PC-3 (cell line): ENCODE measurements at regions not wholly inside any gene's neighbourhood (a gene's known extent, or its start where the extent isn't known, plus 50 kb on each side); places are given as distances from the start of the nearest gene placed in this dataset.

Experiments used
- ATAC-seq: fragments of 200-7000 bp; cut with Tn5 transposase; 2 replicates; pipeline ENCODE4 v1.9.1; 2020; ENCODE audit warnings: mild to moderate bottlenecking, moderate library complexity
- BruUV-seq: library from RNA; stranded (reverse); fragments of 400-500 nt; replicated peaks from 2 replicates; lab custom pipeline; 2021; lab: Mats Ljungman, UMichigan
- CTCF ChIA-PET: fragments of 300-600 bp; sonication (Branson Sonifier 250); formaldehyde crosslinking; loops from one replicate; lab custom pipeline; 2022; ENCODE audit warnings: antibody characterized with exemption; lab: Charles Lee
- POLR2A ChIA-PET: fragments of 300-600 bp; sonication (Branson Sonifier 250); formaldehyde crosslinking; loops from one replicate; lab custom pipeline; 2022; ENCODE audit warnings: antibody characterized with exemption; ENCODE audit not compliant: unreplicated experiment; lab: Charles Lee
- DNase-seq: peaks from one replicate; pipeline ENCODE4 v3.0.0-alpha.2; 2015
- H2AFZ ChIP-seq: fragments of 300-600 bp; sonication (generic); 2 replicates; pipeline ENCODE4 v1.6.0; 2016; ENCODE audit warnings: antibody characterized with exemption, low read length
- H3F3A ChIP-seq: fragments of 300-600 bp; sonication (generic); one replicate; pipeline ENCODE4 v1.6.0; 2017; ENCODE audit warnings: antibody characterized with exemption, low read length, control low read depth, mild to moderate bottlenecking; ENCODE audit not compliant: unreplicated experiment
- H3K27ac ChIP-seq: fragments of 300-600 bp; sonication (generic); 2 replicates; pipeline ENCODE4 v1.5.1; 2016; ENCODE audit warnings: mild to moderate bottlenecking, low read length
- H3K27me3 ChIP-seq: fragments of 300-600 bp; sonication (generic); 2 replicates; pipeline ENCODE4 v1.6.1; 2016; ENCODE audit warnings: low read length, mixed read lengths
- H3K36me3 ChIP-seq: fragments of 300-600 bp; sonication (generic); 2 replicates; pipeline ENCODE4 v1.6.1; 2016; ENCODE audit warnings: low read depth, mixed run types, low read length, mixed read lengths
- H3K4me1 ChIP-seq: fragments of 300-600 bp; sonication (generic); 2 replicates; pipeline ENCODE4 v1.5.1; 2016; ENCODE audit warnings: low read length; ENCODE audit not compliant: insufficient read depth
- H3K4me2 ChIP-seq: fragments of 300-600 bp; sonication (generic); 2 replicates; pipeline ENCODE4 v1.6.0; 2016; ENCODE audit warnings: low read length
- H3K4me3 ChIP-seq: fragments of 300-600 bp; sonication (generic); 2 replicates; pipeline ENCODE4 v1.5.1; 2016; ENCODE audit warnings: mild to moderate bottlenecking, low read length, mixed read lengths
- H3K79me2 ChIP-seq: fragments of 300-600 bp; sonication (generic); 2 replicates; pipeline ENCODE4 v1.6.1; 2017; ENCODE audit warnings: low read length, mixed read lengths
- H3K9ac ChIP-seq: fragments of 300-600 bp; sonication (generic); 2 replicates; pipeline ENCODE4 v1.6.0; 2016; ENCODE audit warnings: mild to moderate bottlenecking, low read length
- H3K9me2 ChIP-seq: fragments of 300-600 bp; sonication (generic); replicated peaks from 2 replicates; pipeline ENCODE4 v1.6.1; 2016; ENCODE audit warnings: mixed run types, low read length, mixed read lengths
- H3K9me3 ChIP-seq: fragments of 300-600 bp; sonication (generic); 2 replicates; pipeline ENCODE4 v1.6.1; 2016; ENCODE audit warnings: low read length, mixed read lengths
- H4K20me1 ChIP-seq: fragments of 300-600 bp; sonication (generic); 2 replicates; pipeline ENCODE4 v1.6.1; 2016; ENCODE audit warnings: low read length, mixed read lengths
- EZH2 ChIP-seq: fragments of 300-600 bp; sonication (generic); IDR thresholded peaks from one replicate; pipeline ENCODE4 v1.6.1; 2017; ENCODE audit warnings: antibody characterized with exemption, mild to moderate bottlenecking, low read length; ENCODE audit not compliant: unreplicated experiment
- EZH2phosphoT487 ChIP-seq: fragments of 300-600 bp; sonication (generic); IDR thresholded peaks from 2 replicates; pipeline ENCODE4 v1.6.1; 2018; ENCODE audit warnings: mild to moderate bottlenecking, antibody characterized with exemption, low read length, borderline replicate concordance
- intact Hi-C: fragments of 100-400 bp; cut with micrococcal nuclease; formaldehyde crosslinking; loops from 2 replicates; pipeline ENCODE4 v1.9.0; 2023
- TF ChIP-seq, protein P1 (sequence below): fragments of 300-600 bp; sonication (generic); conservative IDR thresholded peaks from 2 replicates; pipeline ENCODE4 v1.5.1; 2017; ENCODE audit warnings: antibody characterized with exemption, low read depth, mild to moderate bottlenecking, low read length

DNA sequence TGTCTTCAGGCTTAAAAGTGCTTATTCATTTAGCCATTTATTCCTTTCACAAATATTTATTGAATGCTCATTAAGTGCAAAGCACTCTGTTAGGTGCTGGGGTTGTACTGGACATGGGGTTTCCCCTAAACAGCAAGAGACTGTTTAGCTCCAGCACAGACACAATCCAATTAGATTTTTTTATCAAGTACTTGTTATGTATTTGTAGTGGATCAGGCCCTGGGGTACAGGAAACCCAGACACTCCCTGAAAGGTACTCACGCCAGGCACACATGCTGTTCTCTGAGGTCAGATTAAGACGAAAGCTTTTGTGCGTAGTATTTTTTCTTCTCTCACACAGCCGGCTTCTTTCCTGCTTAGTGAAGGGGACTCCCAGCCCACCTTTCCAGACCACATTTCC is 218.1 kb upstream of the PLET1 start:
- Histone ChIP-seq H3K4me1 (no peaks in the 10 kb centered on the region), H3K9ac (no peak overlapping the region), H3K4me3 (no peak overlapping the region), H3K27ac (no peak overlapping the region), H3F3A (no peaks in the 10 kb centered on the region), H4K20me1 (no peaks in the 10 kb centered on the region), H3K9me3 (no peaks in the 10 kb centered on the region), H3K9me2 (no peaks in the 10 kb centered on the region), H3K79me2 (no peaks in the 10 kb centered on the region), H3K27me3 (peaks cover 58% of the 10 kb centered on the region), H3K36me3 (no peaks in the 10 kb centered on the region), H2AFZ (no peak overlapping the region), H3K4me2 (no peak overlapping the region)
- ChIA-PET CTCF (no interaction called here), POLR2A (no interaction called here)
- no peak for ATAC-seq
- BruUV-seq: no TSS peak
- no peak for DNase-seq
- intact Hi-C loops: no loop called here
- TF ChIP-seq EZH2: no peak
- TF ChIP-seq, protein P1, sequence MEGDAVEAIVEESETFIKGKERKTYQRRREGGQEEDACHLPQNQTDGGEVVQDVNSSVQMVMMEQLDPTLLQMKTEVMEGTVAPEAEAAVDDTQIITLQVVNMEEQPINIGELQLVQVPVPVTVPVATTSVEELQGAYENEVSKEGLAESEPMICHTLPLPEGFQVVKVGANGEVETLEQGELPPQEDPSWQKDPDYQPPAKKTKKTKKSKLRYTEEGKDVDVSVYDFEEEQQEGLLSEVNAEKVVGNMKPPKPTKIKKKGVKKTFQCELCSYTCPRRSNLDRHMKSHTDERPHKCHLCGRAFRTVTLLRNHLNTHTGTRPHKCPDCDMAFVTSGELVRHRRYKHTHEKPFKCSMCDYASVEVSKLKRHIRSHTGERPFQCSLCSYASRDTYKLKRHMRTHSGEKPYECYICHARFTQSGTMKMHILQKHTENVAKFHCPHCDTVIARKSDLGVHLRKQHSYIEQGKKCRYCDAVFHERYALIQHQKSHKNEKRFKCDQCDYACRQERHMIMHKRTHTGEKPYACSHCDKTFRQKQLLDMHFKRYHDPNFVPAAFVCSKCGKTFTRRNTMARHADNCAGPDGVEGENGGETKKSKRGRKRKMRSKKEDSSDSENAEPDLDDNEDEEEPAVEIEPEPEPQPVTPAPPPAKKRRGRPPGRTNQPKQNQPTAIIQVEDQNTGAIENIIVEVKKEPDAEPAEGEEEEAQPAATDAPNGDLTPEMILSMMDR: no peak
- no peak for TF ChIP-seq EZH2phosphoT487

DNA sequence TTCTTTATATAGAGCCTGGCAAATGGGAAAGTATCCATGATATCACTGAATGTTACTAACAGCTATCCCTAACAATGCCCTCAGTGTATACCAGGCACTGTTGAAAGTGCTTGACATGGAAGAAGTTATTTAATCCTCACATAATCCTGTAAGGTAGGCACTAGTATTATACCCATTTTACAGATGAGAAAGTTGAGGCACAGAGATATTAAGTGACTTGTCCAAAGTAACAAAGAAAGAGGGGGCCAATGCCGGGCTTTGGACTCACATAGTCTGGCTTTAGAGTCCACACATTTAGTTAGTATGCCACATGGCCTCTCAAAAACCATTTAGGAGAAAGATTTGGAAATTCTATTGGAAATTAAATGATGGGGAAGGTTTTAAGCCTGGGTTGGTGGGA is 220.8 kb upstream of the PLET1 start:
- Histone ChIP-seq H3K9me3 (no peaks in the 10 kb centered on the region), H2AFZ (no peak overlapping the region), H3K36me3 (no peaks in the 10 kb centered on the region), H3K27ac (no peak overlapping the region), H3K9ac (no peak overlapping the region), H3F3A (no peaks in the 10 kb centered on the region), H3K27me3 (peaks cover 40% of the 10 kb centered on the region), H3K4me3 (no peak overlapping the region), H3K4me1 (no peaks in the 10 kb centered on the region), H4K20me1 (no peaks in the 10 kb centered on the region), H3K4me2 (no peak overlapping the region), H3K79me2 (no peaks in the 10 kb centered on the region), H3K9me2 (no peaks in the 10 kb centered on the region)
- no TSS peak for BruUV-seq
- intact Hi-C loops: no loop called here
- DNase-seq (no peak), ATAC-seq (no peak)
- TF ChIP-seq, protein P1: no peak
- TF ChIP-seq EZH2phosphoT487 (no peak), EZH2 (no peak)
- POLR2A ChIA-PET: no interaction called here
- CTCF ChIA-PET: no interaction called here

DNA sequence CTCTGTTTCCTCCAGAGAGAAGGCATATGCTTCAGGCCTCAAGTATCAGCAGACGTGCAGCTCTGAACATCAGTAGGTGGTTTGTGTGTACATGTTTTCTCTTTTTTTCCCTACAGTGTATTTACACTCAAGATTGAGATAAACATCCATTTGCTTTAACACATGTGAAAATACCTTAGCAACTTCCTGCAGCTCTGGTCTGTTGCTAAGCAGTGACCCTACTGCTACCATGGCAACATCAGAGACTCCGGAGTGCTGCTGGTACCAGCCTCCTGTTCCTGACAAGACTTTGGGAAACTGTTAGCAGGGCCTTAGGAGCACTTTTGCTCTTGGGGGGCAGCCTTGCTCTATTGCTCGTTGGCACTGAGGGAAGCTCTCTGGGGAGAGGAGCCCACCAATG is 221.2 kb upstream of the PLET1 start:
- ChIA-PET POLR2A (no interaction called here), CTCF (no interaction called here)
- Histone ChIP-seq H3K4me1 (no peaks in the 10 kb centered on the region), H4K20me1 (no peaks in the 10 kb centered on the region), H3K9me3 (no peaks in the 10 kb centered on the region), H3K4me3 (no peak overlapping the region), H3K79me2 (no peaks in the 10 kb centered on the region), H3K27me3 (peaks cover 40% of the 10 kb centered on the region), H3F3A (no peaks in the 10 kb centered on the region), H3K36me3 (no peaks in the 10 kb centered on the region), H2AFZ (no peak overlapping the region), H3K9me2 (no peaks in the 10 kb centered on the region), H3K27ac (no peak overlapping the region), H3K9ac (no peak overlapping the region), H3K4me2 (no peak overlapping the region)
- TF ChIP-seq EZH2: no peak
- TF ChIP-seq, protein P1: no peak
- no TSS peak for BruUV-seq
- no peak for ATAC-seq
- DNase-seq: no peak
- intact Hi-C loops: no loop called here
